ENCODE measurements at regions not wholly inside any gene's neighbourhood (a gene's known extent, or its start where the extent isn't known, plus 50 kb on each side); places are given as distances from the start of the nearest gene placed in this dataset.

- peak overlapping the region; percentile 66 for H3K27ac ChIP-seq
- no peak for TF ChIP-seq CTCF (conservative IDR thresholded peaks at IDR 0.05)
These were observed 225.8 kb downstream of the TTC32 start for GRCh38 chr2:19675856-19676460.

GRCh38 chr2:19675003-19675629 is 226.7 kb downstream of the TTC32 start:
- no peak for TF ChIP-seq CTCF (conservative IDR thresholded peaks at IDR 0.05)
- peak overlapping the region; percentile 66 for H3K27ac ChIP-seq

GRCh38 chr2:19674051-19675002 is 227.5 kb downstream of the TTC32 start:
- TF ChIP-seq CTCF (conservative IDR thresholded peaks at IDR 0.05): no peak
- peak overlapping the region; percentile 66 for H3K27ac ChIP-seq

GRCh38 chr2:19673213-19673791 is 228.5 kb downstream of the TTC32 start:
- peak overlapping the region; percentile 66 for H3K27ac ChIP-seq
- TF ChIP-seq CTCF (conservative IDR thresholded peaks at IDR 0.05): no peak

- no peak for TF ChIP-seq CTCF (conservative IDR thresholded peaks at IDR 0.05)
- H3K27ac ChIP-seq: no peak overlapping the region
These were observed 229.9 kb downstream of the TTC32 start for GRCh38 chr2:19671916-19672315.

- no peak for TF ChIP-seq CTCF (conservative IDR thresholded peaks at IDR 0.05)
- H3K27ac ChIP-seq: no peak overlapping the region
These were observed 230.5 kb downstream of the TTC32 start for GRCh38 chr2:19671311-19671710.

- no peak overlapping the region for H3K27ac ChIP-seq
- TF ChIP-seq CTCF (conservative IDR thresholded peaks at IDR 0.05): no peak
These were observed 231.5 kb downstream of the TTC32 start for GRCh38 chr2:19670303-19670702.
